GM18858 (cell line): ENCODE measurements at regions not wholly inside any gene's neighbourhood (a gene's known extent, or its start where the extent isn't known, plus 50 kb on each side); places are given as distances from the start of the nearest gene placed in this dataset.

Experiments
- ATAC-seq: cut with Tn5 transposase; IDR thresholded peaks from one replicate; pipeline ENCODE4 v1.9.1; 2021; ENCODE audit not compliant: unreplicated experiment

GRCh38 chr10:29395409-29395808 is 106.5 kb downstream of the LYZL1 start:
- ATAC-seq: no peak

DNA sequence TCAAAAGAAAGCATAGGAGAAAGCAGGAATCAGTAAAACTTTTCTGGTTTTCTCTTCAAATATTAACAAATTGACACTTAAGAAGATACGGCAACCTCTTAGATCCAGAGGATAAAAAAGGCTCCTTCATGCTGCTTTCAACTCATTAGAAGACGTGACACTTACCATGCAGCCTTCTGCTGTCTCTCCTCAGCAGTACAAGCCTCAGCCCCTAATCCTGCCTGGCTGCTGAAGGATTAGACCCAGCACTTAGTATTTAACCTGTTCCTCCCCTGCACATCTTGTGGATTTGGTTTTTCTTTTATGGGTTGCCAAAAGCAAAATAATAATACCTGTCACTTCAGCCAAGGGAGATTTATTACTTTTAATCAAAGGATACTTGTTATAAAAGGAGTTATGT is 108.4 kb downstream of the LYZL1 start:
- no peak for ATAC-seq

GRCh38 chr10:29403208-29403607 is 114.3 kb downstream of the LYZL1 start:
- no peak for ATAC-seq

- ATAC-seq: no peak
Measured at GRCh38 chr10:29407280-29407858, 118.5 kb downstream of the LYZL1 start.
